ENCODE measurements at regions not wholly inside any gene's neighbourhood (a gene's known extent, or its start where the extent isn't known, plus 50 kb on each side); places are given as distances from the start of the nearest gene placed in this dataset.

DNA sequence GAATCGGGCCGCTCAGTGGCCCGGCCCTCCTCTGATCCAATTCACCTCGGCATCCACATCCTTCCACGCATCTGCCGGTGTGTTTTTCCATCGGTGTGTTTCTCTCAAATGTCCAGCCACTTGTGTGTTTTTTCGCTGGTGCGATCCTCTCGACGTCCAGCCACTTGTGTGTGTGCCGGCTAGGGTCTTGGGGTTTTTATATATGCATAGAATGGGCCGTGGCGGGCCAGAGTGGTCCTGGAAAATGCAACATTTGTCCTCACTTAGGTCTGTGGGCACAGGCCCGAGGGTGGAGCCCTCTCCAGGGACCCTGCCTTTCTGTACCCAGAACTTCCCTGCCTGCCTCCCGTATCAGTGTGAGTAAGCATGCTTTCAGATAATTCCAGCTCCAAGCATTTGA lies 1106.4 kb downstream of the AMY1C start:
- no peak for DNase-seq

DNA sequence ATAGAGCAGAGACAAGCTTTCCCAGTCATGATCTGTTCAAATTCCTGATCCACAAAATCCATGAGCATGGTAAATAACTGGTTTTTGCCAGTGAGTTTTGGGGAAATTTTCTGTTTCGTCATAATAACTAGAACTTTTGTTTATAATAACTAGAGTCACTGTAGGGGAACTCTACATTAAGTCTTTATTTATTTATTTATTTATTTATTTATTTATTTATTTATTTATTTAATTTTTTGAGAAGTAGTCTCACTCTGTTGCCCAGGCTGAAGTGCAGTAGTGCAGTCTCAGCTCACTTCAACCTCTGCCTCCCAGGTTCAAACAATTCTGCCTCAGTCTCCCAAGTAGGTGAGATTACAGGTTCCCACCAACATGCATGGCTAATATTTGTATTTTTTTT lies 1106.8 kb downstream of the AMY1C start:
- DNase-seq: no peak

DNA sequence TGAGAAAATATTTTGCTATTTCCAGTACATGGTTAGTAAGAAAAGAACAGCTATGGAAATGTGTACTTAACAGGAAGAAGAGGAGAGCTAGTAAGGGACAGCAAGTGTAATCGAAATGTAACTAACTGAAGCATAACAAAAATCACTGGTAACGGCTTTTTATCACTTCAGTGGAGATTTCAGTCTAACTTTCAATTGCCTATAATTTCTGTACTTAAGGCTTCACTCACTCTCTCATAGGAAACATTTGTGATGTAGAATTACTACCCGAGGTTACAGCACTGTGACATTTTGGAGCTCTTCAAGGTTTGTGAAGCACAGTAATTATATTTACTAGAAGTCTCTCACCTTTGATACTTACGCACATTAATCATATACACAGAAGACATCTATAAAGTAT lies 1119.1 kb downstream of the AMY1C start:
- DNase-seq: no peak

DNA sequence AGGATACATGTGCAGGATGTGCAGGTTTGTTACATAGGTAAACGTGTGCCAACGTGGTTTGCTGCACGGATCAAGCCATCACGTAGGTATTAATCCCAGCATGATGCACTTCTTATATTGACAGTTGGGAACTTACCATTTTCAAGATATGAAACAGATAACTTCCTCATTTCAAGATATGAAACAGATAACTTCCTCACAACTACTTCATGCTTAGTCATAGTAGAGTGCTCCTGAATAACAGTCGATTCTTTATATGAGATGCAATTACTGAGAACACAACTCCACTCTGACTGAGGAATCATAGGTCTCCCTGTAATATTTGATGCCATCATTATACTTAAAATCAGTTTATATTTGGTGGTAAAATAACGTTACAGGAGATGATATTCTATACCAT lies 1124.3 kb downstream of the AMY1C start:
- no peak for DNase-seq

DNA sequence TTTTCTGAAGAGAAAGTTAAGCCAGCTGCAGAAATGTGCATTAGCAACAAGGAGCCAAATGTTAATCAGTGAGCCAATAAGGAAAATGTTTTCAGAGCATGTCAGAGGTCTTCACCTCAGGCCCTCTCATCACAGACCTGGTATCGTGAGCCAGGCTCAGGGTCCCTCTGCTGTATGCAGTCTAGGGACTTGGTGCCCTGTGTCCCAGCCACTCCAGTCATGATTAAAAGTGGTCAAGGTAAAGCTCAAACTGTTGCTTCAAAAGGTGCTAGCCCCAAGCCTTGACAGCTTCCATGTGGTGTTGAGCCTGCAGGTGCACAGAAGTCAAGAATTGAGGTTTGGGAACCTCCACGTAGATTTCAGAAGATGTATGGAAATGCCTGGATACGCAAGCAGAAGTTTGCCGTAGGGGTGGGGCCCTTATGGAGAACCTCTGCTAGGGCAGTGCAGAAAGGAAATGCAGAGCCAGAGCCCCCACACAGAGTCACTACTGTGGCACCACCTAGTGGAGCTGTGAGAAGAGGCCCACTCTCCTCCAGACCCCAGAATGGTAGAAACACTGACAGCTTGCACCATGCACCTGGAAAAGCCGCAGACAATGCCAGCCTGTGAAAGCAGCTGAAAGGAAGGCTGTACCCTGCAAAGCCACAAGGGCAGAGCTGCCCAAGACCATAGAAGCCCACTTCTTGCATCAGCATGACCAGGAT lies 1128.7 kb downstream of the AMY1C start:
- DNase-seq: no peak

DNA sequence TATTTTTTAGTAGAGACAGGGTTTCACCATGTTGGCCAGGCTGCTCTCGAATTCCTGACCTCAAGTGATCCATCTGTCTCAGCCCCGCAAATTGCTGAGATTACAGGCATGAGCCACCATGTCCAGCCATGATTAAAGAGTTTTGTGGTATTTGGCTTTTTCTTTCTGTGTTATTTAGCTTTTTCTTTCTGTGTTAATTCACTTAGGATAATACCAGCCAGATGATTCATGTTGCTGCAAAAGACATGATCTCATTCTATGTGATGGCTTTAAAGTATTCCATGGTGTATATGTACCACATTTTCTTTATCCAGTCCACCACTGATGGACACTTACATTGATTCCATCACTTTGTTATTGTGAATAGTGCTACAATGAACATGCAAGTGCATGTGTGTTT lies 1135.2 kb downstream of the AMY1C start:
- DNase-seq: no peak

DNA sequence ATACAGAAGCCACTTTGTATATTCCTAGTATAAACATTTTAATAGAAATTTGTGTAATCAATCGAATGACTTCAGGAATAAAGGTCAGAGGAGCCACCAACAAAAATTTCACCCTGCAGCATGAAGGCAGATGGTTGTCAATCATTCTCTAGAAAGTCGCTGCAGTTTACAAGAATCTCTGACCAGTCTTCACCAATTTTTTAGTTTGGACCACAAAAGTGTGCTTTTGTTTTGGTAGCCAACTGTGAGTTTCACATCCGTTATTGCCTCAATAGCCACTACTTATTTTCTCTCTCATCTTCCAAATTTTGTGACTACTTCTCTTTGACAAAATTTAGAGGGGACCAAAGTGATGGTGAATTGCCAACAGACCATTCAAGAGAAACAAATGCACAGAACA lies 1155.6 kb downstream of the AMY1C start:
- no peak for DNase-seq

DNA sequence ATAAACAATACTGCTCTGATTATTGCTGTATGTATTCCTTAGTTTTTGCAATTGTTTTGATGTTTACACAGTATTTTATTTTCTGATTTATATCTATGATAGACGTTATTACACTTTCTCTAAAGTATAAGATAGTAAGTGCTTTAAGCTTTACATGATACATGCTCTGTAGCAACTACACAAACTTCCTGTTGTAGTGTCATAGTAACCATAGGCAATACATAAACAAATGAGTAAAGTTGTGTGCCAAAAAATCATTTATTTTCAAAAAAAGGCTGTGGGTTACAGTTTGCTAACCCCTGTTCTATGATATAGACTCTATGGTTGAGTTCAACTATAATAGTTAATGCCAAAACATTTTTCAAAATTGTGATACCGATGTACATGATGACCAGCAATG lies 1156.4 kb downstream of the AMY1C start:
- no peak for DNase-seq

DNA sequence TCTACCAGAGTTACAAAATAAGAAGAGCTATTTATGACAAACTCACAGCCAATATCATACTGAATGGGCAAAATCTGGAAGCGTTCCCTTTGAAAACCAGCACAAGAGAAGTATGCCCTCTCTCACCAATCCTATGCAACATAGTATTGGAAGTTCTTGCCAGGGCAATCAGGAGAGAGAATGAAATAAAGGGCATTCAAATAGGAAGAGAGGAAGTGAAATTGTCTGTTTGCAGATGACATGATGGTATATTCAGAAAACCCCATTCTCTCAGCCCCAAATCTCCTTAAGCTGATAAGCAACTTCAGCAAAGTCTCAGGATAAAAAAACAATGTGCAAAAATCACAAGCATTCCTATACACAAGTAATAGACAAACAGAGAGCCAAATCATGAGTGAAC lies 1169.5 kb downstream of the AMY1C start:
- DNase-seq: no peak

DNA sequence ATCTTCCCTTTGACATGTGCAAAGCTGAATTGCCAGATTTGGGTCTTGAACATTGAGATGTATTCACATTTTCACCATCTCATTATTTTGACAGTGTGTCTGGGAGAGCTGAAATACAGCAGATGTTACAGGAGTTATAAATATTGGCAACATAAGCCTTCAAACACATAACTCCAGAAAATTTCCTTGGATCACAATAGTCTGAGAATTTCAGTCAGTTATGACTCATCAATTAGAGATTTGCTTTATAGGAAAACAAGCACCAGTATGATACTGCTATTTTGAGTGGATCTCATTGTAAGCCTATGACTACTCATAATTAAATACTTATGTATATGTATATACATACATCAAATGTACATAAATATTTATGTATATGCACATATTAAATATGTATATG lies 1171.8 kb downstream of the AMY1C start:
- no peak for DNase-seq

DNA sequence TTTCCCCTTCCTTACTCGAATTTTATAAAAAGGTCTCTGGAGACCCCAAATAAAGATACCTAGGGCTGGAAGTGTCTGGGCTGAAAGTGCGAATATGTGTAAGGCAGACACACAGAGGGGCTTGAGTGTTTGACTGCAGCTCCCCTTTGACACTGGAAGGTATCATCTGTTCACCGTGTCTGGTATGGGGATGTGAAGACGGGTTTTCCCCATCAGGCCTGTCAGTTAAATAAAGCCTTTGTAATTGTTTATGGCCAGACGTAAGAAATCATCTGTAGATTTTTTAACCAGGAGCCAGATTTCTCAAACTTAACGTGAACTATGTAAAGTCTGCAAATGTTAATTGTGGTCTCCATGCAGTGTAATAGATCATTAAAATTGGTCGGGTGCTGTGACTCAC lies 1173.4 kb downstream of the AMY1C start:
- no peak for DNase-seq

DNA sequence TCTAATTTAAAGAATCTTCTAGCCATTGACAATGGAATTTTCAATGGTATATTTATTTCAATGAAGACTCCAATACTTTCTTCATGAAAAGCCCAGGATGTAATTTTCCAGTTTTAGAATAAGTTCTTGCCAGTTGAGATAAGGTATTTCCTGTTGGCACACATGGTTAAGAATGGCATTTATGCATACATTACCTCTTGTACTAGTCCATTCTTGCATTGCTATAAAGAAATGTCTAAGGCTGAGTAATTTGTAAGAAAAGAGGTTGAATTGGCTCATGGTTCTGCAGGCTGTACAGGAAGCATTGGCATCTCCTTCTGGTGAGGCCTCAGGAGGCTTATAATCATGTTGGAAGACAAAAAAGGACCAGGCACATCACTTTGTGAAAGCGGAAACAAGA lies 1179.6 kb downstream of the AMY1C start:
- no peak for DNase-seq

DNA sequence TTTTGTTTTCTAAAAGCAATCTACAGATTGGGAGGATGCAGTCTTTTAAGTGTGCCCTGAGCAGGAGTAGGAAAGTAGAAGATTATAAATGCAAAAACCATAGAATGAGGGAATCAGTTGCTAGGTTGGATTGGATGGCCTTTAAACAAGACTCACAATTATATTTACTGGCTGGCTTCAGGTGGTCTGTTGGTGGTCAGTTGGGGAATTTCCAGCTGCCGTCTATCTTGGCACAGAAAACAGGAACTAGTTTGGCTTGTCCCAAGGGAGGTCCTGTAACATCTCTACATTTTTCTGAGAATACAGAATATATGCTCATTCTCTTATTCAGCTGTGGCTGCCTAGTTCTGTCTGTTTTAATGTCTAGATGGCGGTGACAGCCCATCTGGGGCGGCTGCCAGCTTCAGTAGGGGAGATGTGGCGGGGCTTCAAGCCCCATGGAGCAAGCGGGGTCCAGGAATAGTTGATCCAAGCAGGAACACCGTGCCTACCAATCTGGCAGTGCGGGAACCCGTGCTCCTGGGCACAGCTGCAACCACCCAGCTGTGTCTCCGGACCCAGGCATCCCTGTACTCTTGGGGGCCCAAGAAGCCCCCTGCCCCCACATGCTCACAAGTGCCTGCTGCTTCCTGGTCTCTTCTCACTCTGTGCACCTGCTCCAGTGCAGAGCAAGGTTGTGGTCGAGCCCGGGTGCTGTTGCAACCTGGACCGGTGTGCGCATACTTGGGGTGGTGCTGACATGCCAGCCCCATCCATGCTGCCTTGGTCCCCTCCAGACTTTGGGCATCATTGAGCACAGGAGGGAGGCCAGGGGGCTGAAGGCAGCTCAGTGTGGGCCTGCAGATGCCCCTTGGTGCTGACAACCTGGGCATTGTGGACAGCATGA lies 1182.6 kb downstream of the AMY1C start:
- DNase-seq: no peak

DNA sequence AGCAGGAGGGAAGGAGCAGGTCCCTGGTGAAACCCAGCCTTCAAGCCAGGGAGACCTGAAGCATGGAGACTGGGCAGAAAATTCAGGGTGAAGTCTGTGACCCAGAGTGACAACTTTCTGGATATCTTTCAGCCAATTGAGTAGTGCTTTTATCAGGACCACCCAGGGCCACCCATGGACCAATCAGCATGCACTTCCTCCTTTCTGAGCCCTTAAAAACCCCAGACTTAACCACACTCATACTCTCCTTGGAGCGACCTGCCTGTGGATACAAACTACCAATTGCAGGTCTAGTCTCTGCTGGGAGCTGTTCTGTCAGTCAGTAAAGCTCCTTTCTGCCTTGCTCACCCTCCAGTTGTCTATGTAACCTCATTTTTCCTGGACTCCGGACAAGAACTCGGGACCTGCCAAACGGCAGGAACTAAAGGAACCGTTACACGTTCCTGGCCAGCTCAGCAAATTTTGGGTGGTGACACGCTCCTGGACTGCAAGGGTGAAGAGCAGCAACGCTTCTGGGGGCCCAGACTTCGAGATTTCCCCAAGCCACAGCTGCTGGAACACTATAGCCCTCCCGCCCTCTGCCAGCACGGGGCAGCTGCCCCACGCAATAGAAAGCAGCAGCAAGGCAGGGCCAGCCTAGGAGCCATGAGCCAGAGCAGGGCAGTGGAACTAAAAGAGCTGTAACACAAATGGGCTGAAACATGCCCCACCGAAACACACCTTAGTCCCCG lies 1183.4 kb downstream of the AMY1C start:
- DNase-seq: no peak

DNA sequence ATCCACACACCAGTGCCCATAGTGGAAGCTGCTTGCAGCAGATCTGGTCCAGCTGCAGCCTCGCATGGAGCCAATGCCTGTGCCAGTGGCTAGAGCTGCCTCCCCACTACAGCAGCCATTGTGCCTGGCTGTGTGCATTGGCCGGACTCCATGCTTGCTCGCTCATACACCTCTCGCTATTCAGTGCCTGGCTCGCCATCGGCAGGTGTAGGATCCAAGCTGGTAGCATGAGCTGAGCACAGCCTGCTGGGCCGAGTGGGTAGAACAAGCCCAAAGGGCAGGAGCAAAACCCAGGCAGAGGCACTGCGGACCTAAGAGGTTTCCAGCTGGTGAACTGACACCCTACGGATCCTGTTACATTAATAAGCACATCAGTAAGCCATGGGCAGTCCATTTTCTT lies 1184.1 kb downstream of the AMY1C start:
- DNase-seq: no peak

DNA sequence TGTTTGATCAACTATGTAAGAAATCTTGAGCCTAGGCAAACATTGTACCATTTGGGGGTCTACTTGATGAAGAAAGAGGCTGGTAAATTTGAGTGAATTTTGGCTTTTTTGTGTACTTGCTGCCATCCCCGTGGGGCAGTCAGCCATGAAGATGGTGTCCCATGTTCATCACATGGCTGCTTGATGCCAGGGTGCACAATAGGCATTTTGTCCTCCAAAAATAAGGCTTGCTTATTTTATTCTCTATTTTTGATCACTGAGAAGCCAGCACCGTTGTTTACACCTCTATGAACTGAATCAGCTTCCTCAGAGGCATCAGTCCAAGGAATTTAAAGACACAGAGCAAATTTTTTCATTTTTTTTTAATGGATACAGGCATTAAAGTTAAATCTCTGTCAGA lies 1195.7 kb downstream of the AMY1C start:
- no peak for DNase-seq

DNA sequence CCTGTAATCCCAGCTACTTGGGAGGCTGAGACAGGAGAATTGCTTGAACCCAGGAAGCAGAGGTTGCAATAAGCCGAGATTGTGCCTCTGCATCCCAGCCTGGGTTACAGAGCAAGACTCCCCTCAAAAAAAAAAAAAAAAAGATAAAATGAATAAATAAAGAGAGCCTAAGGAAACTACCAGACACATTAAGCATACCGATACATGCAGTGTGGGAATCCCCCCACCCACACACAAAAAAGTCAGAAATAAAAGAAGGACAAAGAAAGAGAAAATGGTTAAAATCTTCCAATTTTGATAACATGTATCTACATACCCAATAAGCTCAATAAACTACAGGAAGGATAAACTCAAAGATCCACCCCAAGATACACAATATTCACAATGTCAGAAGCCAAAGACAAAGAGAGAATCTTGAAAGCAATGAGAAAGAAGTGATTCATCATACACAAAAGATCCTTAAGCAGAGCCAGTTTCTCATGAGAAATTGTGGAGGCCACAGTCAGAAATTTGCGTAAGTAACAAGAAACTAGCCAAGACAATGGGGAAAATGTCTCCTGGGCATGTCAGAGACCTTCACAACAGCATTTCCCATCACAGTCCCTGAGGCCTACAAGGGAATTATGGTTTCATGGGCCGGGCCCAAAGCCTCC lies 1197.0 kb downstream of the AMY1C start:
- DNase-seq: no peak

DNA sequence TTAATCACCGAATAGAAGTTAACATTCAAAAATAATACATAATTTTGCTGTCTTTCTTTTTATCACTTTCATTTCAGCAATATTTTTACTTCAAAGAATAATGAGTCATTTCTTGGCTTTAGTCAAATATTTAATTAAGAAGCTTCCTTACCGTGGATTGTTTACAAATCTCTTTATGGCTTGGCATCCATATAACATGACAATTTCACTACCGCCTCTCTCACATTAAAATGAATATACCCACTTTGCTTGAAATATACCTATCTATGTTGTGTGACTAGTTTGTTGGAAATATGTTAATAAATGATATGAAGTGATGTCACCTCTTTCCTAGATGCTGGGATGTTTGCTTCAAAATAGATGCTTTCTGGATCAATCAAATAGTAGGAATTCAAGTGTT lies 1203.9 kb downstream of the AMY1C start:
- no peak for DNase-seq

DNA sequence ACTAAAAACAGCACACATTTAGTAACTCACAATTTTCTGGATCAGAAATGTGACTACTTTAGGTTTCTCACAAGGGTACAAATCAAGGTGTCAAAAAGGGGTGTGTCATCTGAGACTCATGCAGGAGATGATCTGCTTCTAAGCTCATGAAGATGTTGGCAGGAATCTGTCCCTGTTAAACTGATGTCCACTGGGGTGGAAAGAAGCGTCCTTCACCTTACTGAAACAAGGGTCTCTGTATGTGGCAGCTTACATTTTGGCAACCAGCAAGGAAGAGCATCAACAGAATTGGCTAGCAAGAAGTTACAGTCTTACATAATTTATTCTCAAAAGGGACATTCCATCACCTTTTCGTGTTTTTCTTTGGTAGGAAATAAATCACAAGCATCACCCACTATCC lies 1223.8 kb downstream of the AMY1C start:
- DNase-seq: peak; percentile 50

DNA sequence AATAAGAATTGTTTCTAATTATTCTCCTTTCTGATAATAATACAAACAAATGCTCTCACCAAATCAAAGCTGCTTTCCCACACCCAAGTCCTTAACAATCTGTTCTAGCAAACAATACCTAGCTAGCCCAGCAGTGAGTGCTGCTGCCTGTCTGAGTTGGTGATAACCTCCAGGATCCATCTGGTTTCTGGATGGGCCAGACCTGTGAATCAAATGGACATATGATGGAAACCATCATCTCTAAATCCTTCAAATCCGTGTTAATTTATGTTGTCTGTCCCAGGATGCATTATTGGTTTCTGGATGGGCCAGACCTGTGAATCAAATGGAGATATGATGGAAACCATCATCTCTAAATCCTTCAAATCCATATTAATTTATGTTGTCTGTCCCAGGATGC lies 1230.0 kb downstream of the AMY1C start:
- DNase-seq: no peak

DNA sequence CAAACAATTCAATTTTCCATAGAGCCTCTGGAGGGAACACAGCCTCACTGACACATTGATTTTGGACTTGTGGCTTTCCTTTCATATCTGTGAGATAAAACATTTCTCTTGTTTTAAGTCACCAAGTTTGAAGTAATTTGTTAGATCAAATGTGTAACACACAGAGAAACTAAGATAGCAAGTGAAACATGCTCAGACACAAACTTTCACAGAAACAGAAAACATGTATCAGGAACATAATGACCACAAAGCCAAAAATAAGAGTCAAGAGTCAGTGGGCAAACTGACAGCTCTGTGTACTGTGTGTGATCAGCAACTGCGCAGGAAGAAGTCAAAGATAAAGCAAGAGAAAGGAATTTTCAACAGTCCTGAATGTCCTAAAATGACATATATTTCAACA lies 1237.5 kb downstream of the AMY1C start:
- DNase-seq: no peak

DNA sequence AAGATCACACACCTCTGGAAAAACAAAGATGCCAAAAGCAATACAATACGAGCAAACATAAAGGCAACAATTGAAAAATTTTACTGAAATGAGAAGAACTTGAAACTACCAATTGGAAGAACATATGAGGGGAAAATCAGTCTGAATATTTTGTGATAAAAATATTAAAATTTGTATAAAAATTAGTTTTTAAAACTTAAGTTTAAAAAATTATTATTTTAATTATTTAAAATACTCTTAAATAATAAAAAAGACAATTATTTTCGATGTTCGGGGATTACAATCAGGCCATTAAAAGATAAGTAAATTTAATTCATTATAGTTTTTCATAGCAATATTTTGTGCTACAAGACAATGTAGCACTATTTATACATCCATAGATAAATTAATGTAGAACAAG lies 1239.3 kb downstream of the AMY1C start:
- no peak for DNase-seq

DNA sequence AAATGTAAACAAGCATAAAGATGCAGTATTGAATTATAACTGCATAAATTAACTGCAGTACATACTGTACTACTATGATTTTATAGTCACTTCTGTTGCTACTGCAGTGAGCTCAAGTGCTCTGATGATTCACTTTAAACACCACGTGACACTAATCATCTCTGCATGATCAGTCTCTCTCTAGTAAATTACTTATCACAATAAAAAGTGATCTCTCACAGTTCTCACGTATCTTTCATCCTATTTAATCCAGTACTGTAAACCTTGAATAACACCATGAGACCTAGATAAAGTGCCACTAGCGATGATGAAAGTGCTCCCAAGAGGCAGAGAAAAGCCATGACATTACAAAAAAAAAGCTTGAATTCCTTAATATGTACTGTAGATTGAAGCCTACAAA lies 1242.0 kb downstream of the AMY1C start:
- DNase-seq: peak; percentile 10
